C4-2B (cell line): ENCODE measurements at regions not wholly inside any gene's neighbourhood (a gene's known extent, or its start where the extent isn't known, plus 50 kb on each side); places are given as distances from the start of the nearest gene placed in this dataset.

Experiments used
- ZFX ChIP-seq: fragments of 450-650 bp; IDR thresholded peaks from 2 replicates; pipeline ENCODE4 v1.6.1; 2017
- TF ChIP-seq, protein P1 (sequence below): fragments of 450-650 bp; conservative IDR thresholded peaks from 2 replicates; pipeline ENCODE4 v1.5.1; 2017; ENCODE audit warnings: mild to moderate bottlenecking

DNA sequence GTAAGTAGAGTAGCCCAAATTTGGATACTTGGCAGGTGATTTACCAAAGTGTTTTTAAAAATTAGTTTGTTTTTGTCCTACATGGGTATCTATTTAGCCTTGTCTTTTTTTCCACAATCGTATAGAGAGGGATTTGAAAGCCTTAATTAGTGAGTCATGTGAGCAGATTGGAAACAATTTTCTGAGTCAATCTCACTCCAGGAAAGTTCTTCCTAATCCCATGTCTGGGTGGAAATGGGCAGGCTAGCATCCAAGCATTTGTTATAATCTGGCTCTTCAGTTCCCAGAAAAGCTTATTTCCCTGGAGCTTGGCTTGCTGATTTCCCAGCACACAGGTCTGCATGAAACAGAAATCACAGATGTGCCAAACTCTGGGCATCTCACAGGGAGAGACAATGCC is 426.9 kb upstream of the BOD1L1 start:
- TF ChIP-seq, protein P1, sequence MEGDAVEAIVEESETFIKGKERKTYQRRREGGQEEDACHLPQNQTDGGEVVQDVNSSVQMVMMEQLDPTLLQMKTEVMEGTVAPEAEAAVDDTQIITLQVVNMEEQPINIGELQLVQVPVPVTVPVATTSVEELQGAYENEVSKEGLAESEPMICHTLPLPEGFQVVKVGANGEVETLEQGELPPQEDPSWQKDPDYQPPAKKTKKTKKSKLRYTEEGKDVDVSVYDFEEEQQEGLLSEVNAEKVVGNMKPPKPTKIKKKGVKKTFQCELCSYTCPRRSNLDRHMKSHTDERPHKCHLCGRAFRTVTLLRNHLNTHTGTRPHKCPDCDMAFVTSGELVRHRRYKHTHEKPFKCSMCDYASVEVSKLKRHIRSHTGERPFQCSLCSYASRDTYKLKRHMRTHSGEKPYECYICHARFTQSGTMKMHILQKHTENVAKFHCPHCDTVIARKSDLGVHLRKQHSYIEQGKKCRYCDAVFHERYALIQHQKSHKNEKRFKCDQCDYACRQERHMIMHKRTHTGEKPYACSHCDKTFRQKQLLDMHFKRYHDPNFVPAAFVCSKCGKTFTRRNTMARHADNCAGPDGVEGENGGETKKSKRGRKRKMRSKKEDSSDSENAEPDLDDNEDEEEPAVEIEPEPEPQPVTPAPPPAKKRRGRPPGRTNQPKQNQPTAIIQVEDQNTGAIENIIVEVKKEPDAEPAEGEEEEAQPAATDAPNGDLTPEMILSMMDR = no peak
- TF ChIP-seq ZFX = no peak
